ENCODE measurements at regions not wholly inside any gene's neighbourhood (a gene's known extent, or its start where the extent isn't known, plus 50 kb on each side); places are given as distances from the start of the nearest gene placed in this dataset.

- H3K79me2 ChIP-seq (ENCODE audit: insufficient read depth, low read length), result no peaks in the 10 kb centered on the region
- H3K9me2 ChIP-seq (replicated peaks; ENCODE audit: insufficient read depth, low read length), result no peaks in the 10 kb centered on the region
- H3K4me2 ChIP-seq (ENCODE audit: low read depth, low read length, poor library complexity, severe bottlenecking), result no peak overlapping the region
- no peaks in the 10 kb centered on the region for H3F3A ChIP-seq (ENCODE audit: insufficient read depth)
- no peak overlapping the region for H3K4me3 ChIP-seq (ENCODE audit: insufficient read depth, low read length, poor library complexity, severe bottlenecking)
- no peaks in the 10 kb centered on the region for H3K9me3 ChIP-seq (ENCODE audit: insufficient read depth, low read length)
- no peaks in the 10 kb centered on the region for H3K27me3 ChIP-seq (ENCODE audit: low read length)
- H4K20me1 ChIP-seq (ENCODE audit: low read depth, low read length), result no peaks in the 10 kb centered on the region
- H3K9ac ChIP-seq (ENCODE audit: low read length), result no peak overlapping the region
- H2AFZ ChIP-seq (ENCODE audit: low read depth, low read length, severe bottlenecking), result no peak overlapping the region
- TF ChIP-seq EZH2phosphoT487 (conservative IDR thresholded peaks at IDR 0.05; ENCODE audit: low read length), result no peak
- TF ChIP-seq, protein P1, sequence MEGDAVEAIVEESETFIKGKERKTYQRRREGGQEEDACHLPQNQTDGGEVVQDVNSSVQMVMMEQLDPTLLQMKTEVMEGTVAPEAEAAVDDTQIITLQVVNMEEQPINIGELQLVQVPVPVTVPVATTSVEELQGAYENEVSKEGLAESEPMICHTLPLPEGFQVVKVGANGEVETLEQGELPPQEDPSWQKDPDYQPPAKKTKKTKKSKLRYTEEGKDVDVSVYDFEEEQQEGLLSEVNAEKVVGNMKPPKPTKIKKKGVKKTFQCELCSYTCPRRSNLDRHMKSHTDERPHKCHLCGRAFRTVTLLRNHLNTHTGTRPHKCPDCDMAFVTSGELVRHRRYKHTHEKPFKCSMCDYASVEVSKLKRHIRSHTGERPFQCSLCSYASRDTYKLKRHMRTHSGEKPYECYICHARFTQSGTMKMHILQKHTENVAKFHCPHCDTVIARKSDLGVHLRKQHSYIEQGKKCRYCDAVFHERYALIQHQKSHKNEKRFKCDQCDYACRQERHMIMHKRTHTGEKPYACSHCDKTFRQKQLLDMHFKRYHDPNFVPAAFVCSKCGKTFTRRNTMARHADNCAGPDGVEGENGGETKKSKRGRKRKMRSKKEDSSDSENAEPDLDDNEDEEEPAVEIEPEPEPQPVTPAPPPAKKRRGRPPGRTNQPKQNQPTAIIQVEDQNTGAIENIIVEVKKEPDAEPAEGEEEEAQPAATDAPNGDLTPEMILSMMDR (IDR thresholded peaks at IDR 0.05; ENCODE audit: insufficient read depth, low read length, poor library complexity, severe bottlenecking), result no peak
- no peaks in the 10 kb centered on the region for H3K36me3 ChIP-seq (ENCODE audit: low read length)
- no peak overlapping the region for H3K27ac ChIP-seq (ENCODE audit: low read depth, low read length)
Measured at GRCh38 chr13:74214321-74214720, 80.1 kb upstream of the KLF12 start.

GRCh38 chr13:74210693-74211393 is 76.6 kb upstream of the KLF12 start:
- Histone ChIP-seq H2AFZ (ENCODE audit: low read depth, low read length, severe bottlenecking) (no peak overlapping the region), H3K9ac (ENCODE audit: low read length) (no peak overlapping the region), H3F3A (ENCODE audit: insufficient read depth) (no peaks in the 10 kb centered on the region), H3K9me2 (replicated peaks; ENCODE audit: insufficient read depth, low read length) (no peaks in the 10 kb centered on the region), H3K4me2 (ENCODE audit: low read depth, low read length, poor library complexity, severe bottlenecking) (no peak overlapping the region), H3K4me3 (ENCODE audit: insufficient read depth, low read length, poor library complexity, severe bottlenecking) (no peak overlapping the region), H3K79me2 (ENCODE audit: insufficient read depth, low read length) (no peaks in the 10 kb centered on the region), H3K9me3 (ENCODE audit: insufficient read depth, low read length) (no peaks in the 10 kb centered on the region), H3K27me3 (ENCODE audit: low read length) (no peaks in the 10 kb centered on the region), H3K36me3 (ENCODE audit: low read length) (no peaks in the 10 kb centered on the region), H4K20me1 (ENCODE audit: low read depth, low read length) (no peaks in the 10 kb centered on the region), H3K27ac (ENCODE audit: low read depth, low read length) (no peak overlapping the region)
- TF ChIP-seq, protein P1 (IDR thresholded peaks at IDR 0.05; ENCODE audit: insufficient read depth, low read length, poor library complexity, severe bottlenecking), result no peak
- TF ChIP-seq EZH2phosphoT487 (conservative IDR thresholded peaks at IDR 0.05; ENCODE audit: low read length), result no peak

- Histone ChIP-seq H3K9me2 (replicated peaks; ENCODE audit: insufficient read depth, low read length) (no peaks in the 10 kb centered on the region), H3K79me2 (ENCODE audit: insufficient read depth, low read length) (no peaks in the 10 kb centered on the region), H3K4me2 (ENCODE audit: low read depth, low read length, poor library complexity, severe bottlenecking) (no peak overlapping the region), H3F3A (ENCODE audit: insufficient read depth) (no peaks in the 10 kb centered on the region), H3K27me3 (ENCODE audit: low read length) (no peaks in the 10 kb centered on the region), H3K36me3 (ENCODE audit: low read length) (no peaks in the 10 kb centered on the region), H3K9me3 (ENCODE audit: insufficient read depth, low read length) (no peaks in the 10 kb centered on the region), H4K20me1 (ENCODE audit: low read depth, low read length) (no peaks in the 10 kb centered on the region), H2AFZ (ENCODE audit: low read depth, low read length, severe bottlenecking) (no peak overlapping the region), H3K27ac (ENCODE audit: low read depth, low read length) (no peak overlapping the region), H3K4me3 (ENCODE audit: insufficient read depth, low read length, poor library complexity, severe bottlenecking) (no peak overlapping the region), H3K9ac (ENCODE audit: low read length) (no peak overlapping the region)
- TF ChIP-seq, protein P1 (IDR thresholded peaks at IDR 0.05; ENCODE audit: insufficient read depth, low read length, poor library complexity, severe bottlenecking), result no peak
- no peak for TF ChIP-seq EZH2phosphoT487 (conservative IDR thresholded peaks at IDR 0.05; ENCODE audit: low read length)
Measured at GRCh38 chr13:74206855-74207254, 72.7 kb upstream of the KLF12 start.

Data from SU-DHL-6 (cell line).